H1 (cell line): ENCODE measurements at regions not wholly inside any gene's neighbourhood (a gene's known extent, or its start where the extent isn't known, plus 50 kb on each side); places are given as distances from the start of the nearest gene placed in this dataset.

Experiments
- CTCF ChIA-PET: fragments of 300-600 bp; sonication (Branson Sonifier 250); formaldehyde crosslinking; loops from one replicate; lab custom pipeline; 2021; ENCODE audit not compliant: partially characterized antibody; lab: Charles Lee
- POLR2A ChIA-PET: fragments of 300-600 bp; sonication (Branson Sonifier 250); formaldehyde crosslinking; loops from one replicate; lab custom pipeline; 2021; ENCODE audit warnings: inconsistent platforms; ENCODE audit not compliant: partially characterized antibody; lab: Charles Lee
- DNase-seq, 2 experiments: peaks; one replicate each; pipeline versions ENCODE4 v3.0.0 to v3.0.0-alpha.2; 2010 to 2022; ENCODE audit warnings: low spot score in 2 of 2, low read depth in 1 of 2, mixed read lengths in 1 of 2
- FAIRE-seq: peaks from 2 replicates; lab custom pipeline; 2011; peaks lifted over from hg19 to GRCh38; lab: Jason Lieb, UNC
- H2AFZ ChIP-seq: 2 replicates; pipeline ENCODE4 v1.8.1; 2012; ENCODE audit warnings: low read length, inconsistent platforms
- H2AK5ac ChIP-seq: 2 replicates; pipeline ENCODE4 v1.6.1; 2013; ENCODE audit warnings: low read depth, low read length
- H2BK120ac ChIP-seq: replicated peaks from 2 replicates; pipeline ENCODE3; 2013; ENCODE audit warnings: low read depth, low read length, inconsistent platforms
- H2BK12ac ChIP-seq: 2 replicates; pipeline ENCODE4 v1.6.1; 2013; ENCODE audit warnings: low read depth, low read length
- H2BK15ac ChIP-seq: 2 replicates; pipeline ENCODE4 v1.6.1; 2013; ENCODE audit warnings: low read length
- H2BK20ac ChIP-seq: 2 replicates; pipeline ENCODE4 v1.6.1; 2013; ENCODE audit warnings: low read length
- H2BK5ac ChIP-seq: 2 replicates; pipeline ENCODE4 v1.6.1; 2013; ENCODE audit warnings: low read depth, low read length
- H3K14ac ChIP-seq: 2 replicates; pipeline ENCODE4 v1.6.1; 2013; ENCODE audit warnings: inconsistent platforms; ENCODE audit not compliant: insufficient read length
- H3K18ac ChIP-seq: 2 replicates; pipeline ENCODE4 v1.6.1; 2013; ENCODE audit warnings: low read length; ENCODE audit errors: extremely low read depth
- H3K23ac ChIP-seq: 2 replicates; pipeline ENCODE4 v1.6.1; 2013; ENCODE audit warnings: inconsistent platforms; ENCODE audit not compliant: insufficient read length
- H3K23me2 ChIP-seq: 2 replicates; pipeline ENCODE4 v1.6.1; 2013; ENCODE audit warnings: low read depth, low read length
- H3K27ac ChIP-seq: 2 replicates; pipeline ENCODE4 v1.6.1; 2011; ENCODE audit warnings: low read depth, low read length, inconsistent platforms
- H3K27me3 ChIP-seq, 4 experiments: replicated peaks in 1 of 4; 1 replicate in 1 of 4; 2 replicates in 3 of 4; pipeline versions ENCODE4 v1.6.1 to v1.8.1; 2011 to 2013; ENCODE audit warnings: low read length in 3 of 4, mild to moderate bottlenecking in 3 of 4, inconsistent platforms in 2 of 4, mixed read lengths in 2 of 4, moderate library complexity in 1 of 4; ENCODE audit not compliant: control insufficient read depth in 3 of 4, insufficient read depth in 3 of 4; ENCODE audit errors: extremely low read depth in 1 of 4
- H3K36me3 ChIP-seq, 4 experiments: 2 replicates each; pipeline versions ENCODE4 v1.6.1 to v1.8.1; 2011 to 2013; ENCODE audit warnings: mild to moderate bottlenecking in 4 of 4, low read length in 3 of 4, moderate library complexity in 2 of 4, control low read depth in 1 of 4, inconsistent platforms in 1 of 4; ENCODE audit not compliant: insufficient read depth in 4 of 4, control insufficient read depth in 2 of 4
- H3K4ac ChIP-seq: replicated peaks from 2 replicates; pipeline ENCODE3; 2013; ENCODE audit warnings: low read length, low read depth, mixed read lengths, inconsistent platforms; ENCODE audit not compliant: insufficient read length
- H3K4me1 ChIP-seq, 4 experiments: replicated peaks in 1 of 4; 1 replicate in 1 of 4; 2 replicates in 3 of 4; pipeline versions ENCODE4 v1.6.1 to v1.8.1; 2011 to 2013; ENCODE audit warnings: low read length in 3 of 4, inconsistent platforms in 2 of 4, mixed read lengths in 1 of 4; ENCODE audit not compliant: insufficient read depth in 4 of 4, control insufficient read depth in 3 of 4
- H3K4me2 ChIP-seq, 2 experiments: 2 replicates each; pipeline versions ENCODE4 v1.6.1 to v1.8.1; 2011 to 2013; ENCODE audit warnings: low read depth in 2 of 2, low read length in 2 of 2, control low read depth in 1 of 2, inconsistent platforms in 1 of 2, mild to moderate bottlenecking in 1 of 2; ENCODE audit not compliant: insufficient read depth in 1 of 2
- H3K4me3 ChIP-seq, 4 experiments: fragments of 200-600, 300-600 bp in 1 of 4; sonication (generic), shearing (Covaris generic), sonication (Bioruptor Twin) in 1 of 4; 2 replicates each; pipeline versions ENCODE4 v1.5.1 to v1.8.1; 2011 to 2016; ENCODE audit warnings: low read length in 4 of 4, low read depth in 3 of 4, control low read depth in 2 of 4, inconsistent platforms in 2 of 4, mild to moderate bottlenecking in 2 of 4, mixed read lengths in 1 of 4, moderate library complexity in 1 of 4; ENCODE audit not compliant: insufficient read depth in 2 of 4; ENCODE audit errors: extremely low read depth in 1 of 4
- H3K56ac ChIP-seq: replicated peaks from 2 replicates; pipeline ENCODE3; 2013; ENCODE audit warnings: low read depth, mild to moderate bottlenecking, mixed read lengths, low read length, inconsistent platforms; ENCODE audit not compliant: insufficient read length
- H3K79me1 ChIP-seq: 2 replicates; pipeline ENCODE4 v1.6.1; 2013; ENCODE audit warnings: low read depth, low read length, control low read depth
- H3K79me2 ChIP-seq, 2 experiments: 2 replicates each; pipeline versions ENCODE4 v1.6.1 to v1.8.1; 2012 to 2013; ENCODE audit warnings: low read length in 2 of 2, mild to moderate bottlenecking in 2 of 2, inconsistent platforms in 1 of 2; ENCODE audit not compliant: insufficient read depth in 2 of 2, control insufficient read depth in 1 of 2
- H3K9ac ChIP-seq, 4 experiments: replicated peaks in 1 of 4; 1 replicate in 1 of 4; 2 replicates in 3 of 4; pipeline versions ENCODE4 v1.6.1 to v1.8.1; 2011 to 2013; ENCODE audit warnings: low read depth in 3 of 4, low read length in 3 of 4, control low read depth in 2 of 4, mild to moderate bottlenecking in 2 of 4, moderate library complexity in 2 of 4, inconsistent platforms in 1 of 4; ENCODE audit errors: extremely low read depth in 1 of 4
- H3K9me3 ChIP-seq, 2 experiments: 2 replicates each; pipeline versions ENCODE4 v1.6.1 to v1.8.1; 2012 to 2013; ENCODE audit warnings: mild to moderate bottlenecking in 2 of 2, moderate library complexity in 2 of 2, control low read depth in 1 of 2, inconsistent platforms in 1 of 2, low read depth in 1 of 2, low read length in 1 of 2, mixed read lengths in 1 of 2; ENCODE audit not compliant: insufficient read depth in 2 of 2
- H4K20me1 ChIP-seq, 2 experiments: replicated peaks in 1 of 2; 2 replicates each; pipeline versions ENCODE3 to v1.8.1; 2011 to 2013; ENCODE audit warnings: inconsistent platforms in 2 of 2, low read length in 2 of 2, mild to moderate bottlenecking in 1 of 2; ENCODE audit not compliant: insufficient read depth in 2 of 2, control insufficient read depth in 1 of 2
- H4K5ac ChIP-seq: 2 replicates; pipeline ENCODE4 v1.6.1; 2013; ENCODE audit warnings: low read length, low read depth, mixed read lengths, inconsistent platforms; ENCODE audit not compliant: insufficient read length
- H4K8ac ChIP-seq: 2 replicates; pipeline ENCODE4 v1.8.0; 2013; ENCODE audit warnings: mild to moderate bottlenecking, moderate library complexity, low read length, inconsistent platforms; ENCODE audit not compliant: insufficient read depth; ENCODE audit errors: extremely low read depth
- H4K91ac ChIP-seq: replicated peaks from 2 replicates; pipeline ENCODE3; 2013; ENCODE audit warnings: low read length, mixed read lengths, inconsistent platforms; ENCODE audit not compliant: insufficient read length
- BRCA1 ChIP-seq: IDR thresholded peaks from 2 replicates; pipeline ENCODE4 v1.6.1; 2012; ENCODE audit warnings: low read depth, low read length, improper control_type of control experiment
- CEBPB ChIP-seq: IDR thresholded peaks from 2 replicates; pipeline ENCODE4 v1.6.1; 2012; ENCODE audit warnings: low read depth, low read length
- EP300 ChIP-seq, 2 experiments: IDR thresholded peaks; 1 replicate in 1 of 2; 2 replicates in 1 of 2; pipeline ENCODE4 v1.6.1; 2011 to 2012; ENCODE audit warnings: low read depth in 2 of 2, low read length in 2 of 2, mild to moderate bottlenecking in 2 of 2, borderline replicate concordance in 1 of 2, inconsistent platforms in 1 of 2, moderate library complexity in 1 of 2
- MAX ChIP-seq: IDR thresholded peaks from 2 replicates; pipeline ENCODE4 v1.6.1; 2012; ENCODE audit warnings: inconsistent platforms
- NRF1 ChIP-seq: IDR thresholded peaks from 2 replicates; pipeline ENCODE4 v1.6.1; 2011; ENCODE audit warnings: mild to moderate bottlenecking, low read depth, low read length, improper control_type of control experiment
- RAD21 ChIP-seq, 2 experiments: IDR thresholded peaks in 1 of 2; conservative IDR thresholded peaks in 1 of 2; 2 replicates each; pipeline ENCODE4 v1.6.1; 2011; ENCODE audit warnings: low read depth in 2 of 2, low read length in 2 of 2, improper control_type of control experiment in 1 of 2, inconsistent platforms in 1 of 2, mild to moderate bottlenecking in 1 of 2, moderate library complexity in 1 of 2
- RBBP5 ChIP-seq: IDR thresholded peaks from 2 replicates; pipeline ENCODE4 v1.7.1; 2012; ENCODE audit warnings: low read depth, mild to moderate bottlenecking, inconsistent platforms, low read length, moderate library complexity, borderline replicate concordance
- SAP30 ChIP-seq: fragments of 300-600 bp; sonication (generic); IDR thresholded peaks from 2 replicates; pipeline ENCODE4 v1.7.1; 2012; ENCODE audit warnings: low read length, moderate library complexity, mild to moderate bottlenecking, inconsistent platforms; ENCODE audit not compliant: insufficient read depth, insufficient replicate concordance
- SP1 ChIP-seq: IDR thresholded peaks from 2 replicates; pipeline ENCODE4 v1.6.1; 2011; ENCODE audit warnings: low read depth, low read length
- SRF ChIP-seq: IDR thresholded peaks from 2 replicates; pipeline ENCODE4 v1.6.1; 2011; ENCODE audit warnings: mild to moderate bottlenecking, low read depth, low read length, moderate library complexity
- TAF7 ChIP-seq: optimal IDR thresholded peaks from 2 replicates; pipeline ENCODE3; 2011; ENCODE audit warnings: low read depth, mild to moderate bottlenecking, inconsistent platforms, low read length, moderate library complexity, borderline replicate concordance
- WGBS, 2 experiments: shearing (Covaris generic) in 1 of 2; methylation state at CpG; one replicate each; pipeline versions ENCODE4 v1.1.6 to v1.1.7; 2013 to 2015; ENCODE audit warnings: low lambda C conversion rate in 2 of 2, mixed read lengths in 2 of 2, inconsistent platforms in 1 of 2, low coverage in 1 of 2, missing lambda C conversion rate in 1 of 2; ENCODE audit not compliant: insufficient replicate concordance in 2 of 2, insufficient coverage in 1 of 2, insufficient read length in 1 of 2; ENCODE audit errors: extremely low coverage in 1 of 2, missing lambda C conversion rate in 1 of 2; 5-methylcytosine and 5-hydroxymethylcytosine counted together

- Histone ChIP-seq H3K79me1 (no peaks in the 10 kb centered on the region), H3K9ac (no peak overlapping the region), H3K4me3 (no peak overlapping the region), H3K4me2 (no peak overlapping the region), H3K27me3 (no peaks in the 10 kb centered on the region), H3K9me3 (no peaks in the 10 kb centered on the region), H3K14ac (no peak overlapping the region), H4K8ac (no peak overlapping the region), H3K79me2 (no peaks in the 10 kb centered on the region), H3K27ac (no peak overlapping the region), H3K23ac (no peak overlapping the region), H3K4ac (no peak overlapping the region), H4K5ac (no peak overlapping the region), H3K36me3 (no peaks in the 10 kb centered on the region), H2BK120ac (no peak overlapping the region), H2BK20ac (no peak overlapping the region), H3K56ac (no peak overlapping the region), H4K20me1 (no peaks in the 10 kb centered on the region), H2BK12ac (no peak overlapping the region), H2BK15ac (no peak overlapping the region), H2AK5ac (no peak overlapping the region), H2AFZ (no peak overlapping the region), H3K4me1 (no peaks in the 10 kb centered on the region), H4K91ac (no peak overlapping the region), H3K23me2 (no peaks in the 10 kb centered on the region), H2BK5ac (no peak overlapping the region), H3K18ac (no peak overlapping the region)
- DNase-seq (no peak), FAIRE-seq (no peak)
- no peak for TF ChIP-seq SP1
- TF ChIP-seq SRF, result no peak
- TF ChIP-seq BRCA1, result no peak
- TF ChIP-seq CEBPB, result no peak
- no peak for TF ChIP-seq RAD21 (IDR thresholded peaks at IDR 0.05 in 1 of 2, conservative IDR thresholded peaks at IDR 0.05 in 1 of 2; ENCODE audit: low read depth in 2 of 2, low read length in 2 of 2)
- TF ChIP-seq RBBP5, result no peak
- TF ChIP-seq NRF1, result no peak
- TF ChIP-seq EP300 (IDR thresholded peaks at IDR 0.05; ENCODE audit: borderline replicate concordance in 1 of 2, low read depth in 2 of 2, low read length in 2 of 2), result no peak
- TF ChIP-seq MAX, result no peak
- TF ChIP-seq TAF7, result no peak
- TF ChIP-seq SAP30, result no peak
- POLR2A ChIA-PET, result no interaction called here
- CTCF ChIA-PET, result no interaction called here
- WGBS, 2 experiments, result 95% methylated on average over 1 of the region's 1 CpG; no CpG with 5 or more reads in 1 of the 2 experiments
Measured at GRCh38 chr6:23841116-23841515, 284.9 kb upstream of the NRSN1 start.
